ENCODE measurements at regions not wholly inside any gene's neighbourhood (a gene's known extent, or its start where the extent isn't known, plus 50 kb on each side); places are given as distances from the start of the nearest gene placed in this dataset.
A peak's percentile ranks its signal among the peaks of the same experiment; 100 is the strongest.

DNA sequence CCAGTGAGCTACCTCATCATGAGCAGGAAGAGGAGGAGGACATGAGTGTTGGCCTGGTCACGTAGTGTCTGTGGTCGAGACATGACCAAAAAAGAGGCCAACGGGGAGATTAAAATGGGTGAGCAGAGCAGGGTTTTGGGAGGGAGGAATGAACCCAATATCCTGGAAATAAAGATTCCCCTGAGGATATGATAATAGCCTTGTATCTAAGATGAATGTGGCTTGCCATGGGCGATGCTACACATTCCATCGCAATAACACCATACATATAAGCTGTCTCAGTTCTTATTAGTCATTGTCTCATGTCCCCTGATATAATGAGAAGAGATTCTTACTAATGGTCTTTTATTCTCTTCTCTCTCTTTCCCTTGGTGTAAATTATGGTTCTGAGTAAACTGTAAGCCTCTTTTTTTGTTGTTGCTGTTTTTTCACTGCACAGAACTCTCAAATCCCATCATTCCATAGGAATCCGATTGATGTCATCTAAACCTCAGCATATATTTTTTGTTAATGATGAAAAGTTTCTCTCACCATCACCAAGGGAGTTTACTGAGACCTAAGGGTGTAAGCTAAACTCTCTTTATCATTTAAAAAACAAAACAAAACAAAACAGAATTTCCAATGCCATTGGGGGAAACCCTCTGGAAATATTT, 550.4 kb upstream of the AMELY start:
- Histone ChIP-seq H3K4me3 (ENCODE audit: low read length in 3 of 3) (no peak overlapping the region), H3K36me3 (ENCODE audit: control insufficient read depth in 2 of 3, insufficient read depth in 3 of 3, low read length in 3 of 3) (no peaks in the 10 kb centered on the region), H3K27ac (ENCODE audit: low read depth in 2 of 2, low read length in 2 of 2) (no peak overlapping the region), H3K4me1 (ENCODE audit: control insufficient read depth in 2 of 3, insufficient read depth in 2 of 3, low read depth in 1 of 3, low read length in 3 of 3) (no peaks in the 10 kb centered on the region), H3K9me3 (ENCODE audit: control insufficient read depth in 2 of 3, insufficient read depth in 1 of 3, low read length in 3 of 3) (no peaks in the 10 kb centered on the region), H3K27me3 (ENCODE audit: control insufficient read depth, insufficient read depth, low read length) (no peaks in the 10 kb centered on the region), H3K9ac (ENCODE audit: low read length in 3 of 3) (no peak overlapping the region)
- DNase-seq (no peak), FAIRE-seq (no peak)
- intact Hi-C loops (cut with DNase I) = no loop called here
- TF ChIP-seq CTCF (IDR thresholded peaks at IDR 0.05; ENCODE audit: borderline replicate concordance, extremely low read depth, insufficient read depth) = no peak

DNA sequence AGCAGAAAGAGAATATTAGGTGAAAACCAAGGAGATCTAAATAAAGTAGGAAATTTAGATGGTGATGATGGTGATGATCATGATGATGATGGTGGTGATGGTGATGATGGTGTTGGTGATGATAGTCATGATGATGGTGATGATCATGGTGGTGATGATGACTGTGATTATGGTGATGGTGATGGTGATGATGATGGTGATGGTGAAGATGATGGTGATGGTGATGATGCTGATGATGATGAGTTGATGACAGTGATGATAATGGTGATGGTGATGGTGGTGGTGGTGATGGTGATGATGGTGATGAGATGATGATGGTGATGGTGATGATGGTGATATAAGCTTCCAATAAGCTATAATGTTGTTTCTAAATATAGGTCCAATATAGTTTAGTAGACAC, 548.2 kb upstream of the AMELY start:
- TF ChIP-seq CTCF (IDR thresholded peaks at IDR 0.05; ENCODE audit: borderline replicate concordance, extremely low read depth, insufficient read depth) = no peak
- no peak for FAIRE-seq
- Histone ChIP-seq H3K4me3 (ENCODE audit: low read length in 3 of 3) (no peak overlapping the region), H3K27ac (ENCODE audit: low read depth in 2 of 2, low read length in 2 of 2) (no peak overlapping the region), H3K27me3 (ENCODE audit: control insufficient read depth, insufficient read depth, low read length) (no peaks in the 10 kb centered on the region), H3K9ac (ENCODE audit: low read length in 3 of 3) (no peak overlapping the region), H3K9me3 (ENCODE audit: control insufficient read depth in 2 of 3, insufficient read depth in 1 of 3, low read length in 3 of 3) (no peaks in the 10 kb centered on the region), H3K4me1 (ENCODE audit: control insufficient read depth in 2 of 3, insufficient read depth in 2 of 3, low read depth in 1 of 3, low read length in 3 of 3) (no peaks in the 10 kb centered on the region), H3K36me3 (ENCODE audit: control insufficient read depth in 2 of 3, insufficient read depth in 3 of 3, low read length in 3 of 3) (no peaks in the 10 kb centered on the region)
- intact Hi-C loops (cut with DNase I) = no loop called here
- DNase-seq = no peak

DNA sequence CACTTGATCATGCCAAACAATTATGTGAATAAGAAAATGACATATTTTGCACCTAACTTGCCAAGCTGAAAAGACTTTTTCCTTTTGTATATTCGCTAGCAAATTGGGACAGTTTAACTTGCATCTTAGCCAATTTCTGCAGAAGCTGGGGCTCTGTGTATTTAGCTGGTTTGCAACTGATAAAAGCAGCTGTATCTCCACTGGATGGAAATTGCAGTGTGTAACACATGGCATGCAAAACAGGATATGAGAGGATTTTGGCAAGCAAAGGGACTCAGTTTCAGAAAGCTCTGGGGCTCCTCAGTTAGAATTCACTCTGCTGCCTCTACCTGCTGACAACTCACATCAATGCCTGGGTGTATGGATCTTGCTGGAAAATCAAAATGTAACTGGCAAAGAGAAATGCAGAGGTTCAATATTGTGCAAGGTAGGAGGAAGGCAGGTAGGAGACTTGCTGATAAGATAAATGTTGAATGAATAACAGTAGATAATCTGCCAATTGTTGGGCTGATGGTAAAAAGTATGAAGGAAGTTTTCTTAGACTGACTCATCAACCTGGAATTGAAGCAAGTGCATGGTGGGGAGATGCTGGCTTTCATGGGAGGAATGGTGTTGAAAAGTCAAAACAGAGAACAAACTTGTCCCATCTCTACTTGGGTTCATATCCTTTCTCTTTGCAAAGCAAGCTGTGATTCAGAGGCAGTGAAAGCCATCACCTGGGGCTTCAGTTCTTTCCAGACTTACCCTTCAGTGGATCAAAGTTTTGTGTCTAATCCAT, 546.9 kb upstream of the AMELY start:
- Histone ChIP-seq H3K27me3 (ENCODE audit: control insufficient read depth, insufficient read depth, low read length) (no peaks in the 10 kb centered on the region), H3K36me3 (ENCODE audit: control insufficient read depth in 2 of 3, insufficient read depth in 3 of 3, low read length in 3 of 3) (no peaks in the 10 kb centered on the region), H3K9ac (ENCODE audit: low read length in 3 of 3) (no peak overlapping the region), H3K4me1 (ENCODE audit: control insufficient read depth in 2 of 3, insufficient read depth in 2 of 3, low read depth in 1 of 3, low read length in 3 of 3) (no peaks in the 10 kb centered on the region), H3K27ac (ENCODE audit: low read depth in 2 of 2, low read length in 2 of 2) (no peak overlapping the region), H3K9me3 (ENCODE audit: control insufficient read depth in 2 of 3, insufficient read depth in 1 of 3, low read length in 3 of 3) (no peaks in the 10 kb centered on the region), H3K4me3 (ENCODE audit: low read length in 3 of 3) (no peak overlapping the region)
- peak in 1 of 5 donors; percentile 2 for DNase-seq
- no peak for TF ChIP-seq CTCF (IDR thresholded peaks at IDR 0.05; ENCODE audit: borderline replicate concordance, extremely low read depth, insufficient read depth)
- intact Hi-C loops (cut with DNase I) = no loop called here
- no peak for FAIRE-seq

All from kidney (tissue), 13 donors.